Loucy (cell line): ENCODE measurements at regions not wholly inside any gene's neighbourhood (a gene's known extent, or its start where the extent isn't known, plus 50 kb on each side); places are given as distances from the start of the nearest gene placed in this dataset.

Experiments
- EZH2phosphoT487 ChIP-seq: fragments of 200-600 bp; IDR thresholded peaks from 2 replicates; pipeline ENCODE4 v1.6.1; 2018; ENCODE audit warnings: antibody characterized with exemption, mild to moderate bottlenecking, moderate library complexity, borderline replicate concordance
- TF ChIP-seq, protein P1 (sequence below): fragments of 200-600 bp; sonication (generic); conservative IDR thresholded peaks from 2 replicates; pipeline ENCODE4 v1.5.1; 2014; ENCODE audit warnings: mild to moderate bottlenecking, antibody characterized with exemption, low read length

DNA sequence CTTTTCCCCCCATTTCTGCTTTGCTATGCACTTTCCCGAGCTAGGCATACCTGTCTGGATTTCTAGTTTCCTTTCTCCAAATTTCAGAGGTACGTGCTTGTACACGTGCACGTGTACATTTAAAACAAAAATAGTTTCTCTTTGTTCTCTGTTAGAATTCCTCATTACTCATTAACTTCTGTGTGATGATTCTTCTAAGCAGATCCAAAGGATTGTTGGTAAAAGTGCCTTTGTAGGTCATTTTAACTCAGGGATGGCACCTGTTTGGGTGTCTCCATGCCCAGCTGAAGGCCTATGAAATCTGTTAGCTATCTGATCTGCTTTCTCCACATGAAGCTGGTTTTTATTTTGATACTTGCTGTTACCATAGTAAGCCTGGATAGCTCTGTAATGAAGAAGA is 264.3 kb downstream of the LPIN1 start:
- TF ChIP-seq, protein P1, sequence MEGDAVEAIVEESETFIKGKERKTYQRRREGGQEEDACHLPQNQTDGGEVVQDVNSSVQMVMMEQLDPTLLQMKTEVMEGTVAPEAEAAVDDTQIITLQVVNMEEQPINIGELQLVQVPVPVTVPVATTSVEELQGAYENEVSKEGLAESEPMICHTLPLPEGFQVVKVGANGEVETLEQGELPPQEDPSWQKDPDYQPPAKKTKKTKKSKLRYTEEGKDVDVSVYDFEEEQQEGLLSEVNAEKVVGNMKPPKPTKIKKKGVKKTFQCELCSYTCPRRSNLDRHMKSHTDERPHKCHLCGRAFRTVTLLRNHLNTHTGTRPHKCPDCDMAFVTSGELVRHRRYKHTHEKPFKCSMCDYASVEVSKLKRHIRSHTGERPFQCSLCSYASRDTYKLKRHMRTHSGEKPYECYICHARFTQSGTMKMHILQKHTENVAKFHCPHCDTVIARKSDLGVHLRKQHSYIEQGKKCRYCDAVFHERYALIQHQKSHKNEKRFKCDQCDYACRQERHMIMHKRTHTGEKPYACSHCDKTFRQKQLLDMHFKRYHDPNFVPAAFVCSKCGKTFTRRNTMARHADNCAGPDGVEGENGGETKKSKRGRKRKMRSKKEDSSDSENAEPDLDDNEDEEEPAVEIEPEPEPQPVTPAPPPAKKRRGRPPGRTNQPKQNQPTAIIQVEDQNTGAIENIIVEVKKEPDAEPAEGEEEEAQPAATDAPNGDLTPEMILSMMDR: no peak
- no peak for TF ChIP-seq EZH2phosphoT487
